ENCODE measurements at regions not wholly inside any gene's neighbourhood (a gene's known extent, or its start where the extent isn't known, plus 50 kb on each side); places are given as distances from the start of the nearest gene placed in this dataset.

- Histone ChIP-seq H3K27me3 (ENCODE audit: control insufficient read depth in 3 of 3, insufficient read depth in 3 of 3, low read length in 3 of 3) (peaks cover 0 to 1% (median 0%) of the 10 kb centered on the region in 3 donors), H3K4me1 (ENCODE audit: control insufficient read depth in 3 of 3, insufficient read depth in 2 of 3, low read depth in 1 of 3, low read length in 2 of 3) (no peaks in the 10 kb centered on the region), H3K4me3 (ENCODE audit: low read depth in 1 of 3, low read length in 3 of 3) (no peak overlapping the region), H3K9me3 (ENCODE audit: control insufficient read depth in 2 of 2, insufficient read depth in 1 of 2, low read depth in 1 of 2, low read length in 1 of 2) (no peaks in the 10 kb centered on the region), H3K27ac (ENCODE audit: low read depth in 1 of 3, low read length in 2 of 3) (no peak overlapping the region), H3K36me3 (ENCODE audit: control insufficient read depth in 3 of 3, insufficient read depth in 2 of 3, low read depth in 1 of 3, low read length in 3 of 3) (no peaks in the 10 kb centered on the region)
- 67 to 79% (median 78%) methylated on average over 3 of the region's 3 CpGs for WGBS, 3 donors
- FAIRE-seq (no peak), DNase-seq (no peak)
These were observed 156.9 kb upstream of the ZNF536 start for GRCh38 chr19:30215248-30215647.

- no peak overlapping the region for H3K27ac ChIP-seq (ENCODE audit: low read depth in 1 of 3, low read length in 2 of 3)
- no peaks in the 10 kb centered on the region for H3K36me3 ChIP-seq (ENCODE audit: control insufficient read depth in 3 of 3, insufficient read depth in 2 of 3, low read depth in 1 of 3, low read length in 3 of 3)
- no peaks in the 10 kb centered on the region for H3K9me3 ChIP-seq (ENCODE audit: control insufficient read depth in 2 of 2, insufficient read depth in 1 of 2, low read depth in 1 of 2, low read length in 1 of 2)
- no peak for DNase-seq
- FAIRE-seq: no peak
- 89 to 90% (median 89%) methylated on average over 4 of the region's 4 CpGs for whole genome bisulfite sequencing, 3 donors
- H3K4me1 ChIP-seq (ENCODE audit: control insufficient read depth in 3 of 3, insufficient read depth in 2 of 3, low read depth in 1 of 3, low read length in 2 of 3): no peaks in the 10 kb centered on the region
- H3K27me3 ChIP-seq (ENCODE audit: control insufficient read depth in 3 of 3, insufficient read depth in 3 of 3, low read length in 3 of 3): peaks cover 0 to 1% (median 0%) of the 10 kb centered on the region in 3 donors
- H3K4me3 ChIP-seq (ENCODE audit: low read depth in 1 of 3, low read length in 3 of 3): no peak overlapping the region
These were observed 155.7 kb upstream of the ZNF536 start for GRCh38 chr19:30216453-30216852.

- DNase-seq (no peak), FAIRE-seq (no peak)
- Histone ChIP-seq H3K4me3 (ENCODE audit: low read depth in 1 of 3, low read length in 3 of 3) (no peak overlapping the region), H3K27me3 (ENCODE audit: control insufficient read depth in 3 of 3, insufficient read depth in 3 of 3, low read length in 3 of 3) (peaks cover 2 to 9% (median 6%) of the 10 kb centered on the region in 3 donors), H3K36me3 (ENCODE audit: control insufficient read depth in 3 of 3, insufficient read depth in 2 of 3, low read depth in 1 of 3, low read length in 3 of 3) (no peaks in the 10 kb centered on the region), H3K27ac (ENCODE audit: low read depth in 1 of 3, low read length in 2 of 3) (no peak overlapping the region), H3K9me3 (ENCODE audit: control insufficient read depth in 2 of 2, insufficient read depth in 1 of 2, low read depth in 1 of 2, low read length in 1 of 2) (no peaks in the 10 kb centered on the region), H3K4me1 (ENCODE audit: control insufficient read depth in 3 of 3, insufficient read depth in 2 of 3, low read depth in 1 of 3, low read length in 2 of 3) (no peaks in the 10 kb centered on the region)
- WGBS, 3 donors: 74 to 85% (median 81%) methylated on average over 5 of the region's 5 CpGs
These were observed 154.7 kb upstream of the ZNF536 start for GRCh38 chr19:30217461-30217860.

DNA sequence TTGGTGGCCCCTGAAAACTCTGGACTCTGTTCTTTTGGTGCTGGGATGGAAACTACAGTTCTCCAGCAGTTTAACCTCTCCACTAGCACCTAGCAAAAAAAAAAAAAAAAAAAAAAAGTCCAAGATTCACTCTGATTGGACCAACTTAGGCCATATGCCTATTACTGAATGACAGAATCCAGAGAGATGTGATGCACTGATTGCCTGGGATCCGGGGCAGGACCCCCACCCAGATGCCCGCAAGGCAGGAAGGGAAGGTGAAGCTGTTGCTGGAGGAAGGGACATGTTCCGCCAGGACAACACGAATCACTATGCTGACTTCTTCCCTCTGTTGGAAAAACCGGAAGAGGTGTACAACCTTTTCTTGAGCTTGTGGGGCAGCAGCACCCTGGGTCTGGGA is 152.5 kb upstream of the ZNF536 start:
- FAIRE-seq (no peak), DNase-seq (no peak)
- no peak overlapping the region for H3K4me3 ChIP-seq (ENCODE audit: low read depth in 1 of 3, low read length in 3 of 3)
- peaks cover 7 to 23% (median 13%) of the 10 kb centered on the region in 3 donors for H3K27me3 ChIP-seq (ENCODE audit: control insufficient read depth in 3 of 3, insufficient read depth in 3 of 3, low read length in 3 of 3)
- 75 to 88% (median 80%) methylated on average over 5 of the region's 5 CpGs for WGBS, 3 donors
- H3K9me3 ChIP-seq (ENCODE audit: control insufficient read depth in 2 of 2, insufficient read depth in 1 of 2, low read depth in 1 of 2, low read length in 1 of 2): no peaks in the 10 kb centered on the region
- no peak overlapping the region for H3K27ac ChIP-seq (ENCODE audit: low read depth in 1 of 3, low read length in 2 of 3)
- no peaks in the 10 kb centered on the region for H3K36me3 ChIP-seq (ENCODE audit: control insufficient read depth in 3 of 3, insufficient read depth in 2 of 3, low read depth in 1 of 3, low read length in 3 of 3)
- no peaks in the 10 kb centered on the region for H3K4me1 ChIP-seq (ENCODE audit: control insufficient read depth in 3 of 3, insufficient read depth in 2 of 3, low read depth in 1 of 3, low read length in 2 of 3)

DNA sequence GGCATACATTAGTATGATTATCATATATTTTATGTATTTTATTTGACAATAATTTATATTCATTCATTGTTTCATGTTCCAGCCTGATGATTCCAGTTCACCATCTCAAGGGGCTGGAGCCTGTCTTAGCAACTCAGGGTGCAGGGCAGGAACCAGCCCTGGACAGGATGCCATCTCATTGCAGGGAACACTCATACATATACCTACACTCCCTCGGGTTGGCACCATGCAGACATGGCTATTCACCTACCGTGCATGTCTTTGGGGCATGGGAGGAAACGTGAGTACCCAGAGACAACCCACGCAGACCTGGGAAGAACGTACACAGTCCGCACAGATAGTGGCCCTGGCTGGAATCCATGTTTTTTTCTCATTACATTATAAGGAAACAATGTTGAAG is 151.0 kb upstream of the ZNF536 start:
- FAIRE-seq (no peak), DNase-seq (no peak)
- Histone ChIP-seq H3K27me3 (ENCODE audit: control insufficient read depth in 3 of 3, insufficient read depth in 3 of 3, low read length in 3 of 3) (peaks cover 10 to 31% (median 17%) of the 10 kb centered on the region in 3 donors), H3K4me3 (ENCODE audit: low read depth in 1 of 3, low read length in 3 of 3) (no peak overlapping the region), H3K27ac (ENCODE audit: low read depth in 1 of 3, low read length in 2 of 3) (no peak overlapping the region), H3K36me3 (ENCODE audit: control insufficient read depth in 3 of 3, insufficient read depth in 2 of 3, low read depth in 1 of 3, low read length in 3 of 3) (no peaks in the 10 kb centered on the region), H3K9me3 (ENCODE audit: control insufficient read depth in 2 of 2, insufficient read depth in 1 of 2, low read depth in 1 of 2, low read length in 1 of 2) (no peaks in the 10 kb centered on the region), H3K4me1 (ENCODE audit: control insufficient read depth in 3 of 3, insufficient read depth in 2 of 3, low read depth in 1 of 3, low read length in 2 of 3) (peaks cover 0 to 2% (median 0%) of the 10 kb centered on the region in 3 donors)
- WGBS, 3 donors: 48 to 85% (median 63%) methylated on average over 6 of the region's 6 CpGs

GRCh38 chr19:30222428-30222873 is 149.7 kb upstream of the ZNF536 start:
- peaks cover 12 to 43% (median 21%) of the 10 kb centered on the region in 3 donors for H3K27me3 ChIP-seq (ENCODE audit: control insufficient read depth in 3 of 3, insufficient read depth in 3 of 3, low read length in 3 of 3)
- H3K4me3 ChIP-seq (ENCODE audit: low read depth in 1 of 3, low read length in 3 of 3): peak overlapping the region in 1 of 3 donors; percentile 3
- H3K27ac ChIP-seq (ENCODE audit: low read depth in 1 of 3, low read length in 2 of 3): no peak overlapping the region
- H3K4me1 ChIP-seq (ENCODE audit: control insufficient read depth in 3 of 3, insufficient read depth in 2 of 3, low read depth in 1 of 3, low read length in 2 of 3): peaks cover 0 to 4% (median 0%) of the 10 kb centered on the region in 3 donors
- DNase-seq (peak in 1 of 2 donors; percentile 48), FAIRE-seq (no peak)
- WGBS, 3 donors: 4 to 8% (median 5%) methylated on average over 26 to 39 of the region's 39 CpGs
- H3K36me3 ChIP-seq (ENCODE audit: control insufficient read depth in 3 of 3, insufficient read depth in 2 of 3, low read depth in 1 of 3, low read length in 3 of 3): no peaks in the 10 kb centered on the region
- no peaks in the 10 kb centered on the region for H3K9me3 ChIP-seq (ENCODE audit: control insufficient read depth in 2 of 2, insufficient read depth in 1 of 2, low read depth in 1 of 2, low read length in 1 of 2)

DNA sequence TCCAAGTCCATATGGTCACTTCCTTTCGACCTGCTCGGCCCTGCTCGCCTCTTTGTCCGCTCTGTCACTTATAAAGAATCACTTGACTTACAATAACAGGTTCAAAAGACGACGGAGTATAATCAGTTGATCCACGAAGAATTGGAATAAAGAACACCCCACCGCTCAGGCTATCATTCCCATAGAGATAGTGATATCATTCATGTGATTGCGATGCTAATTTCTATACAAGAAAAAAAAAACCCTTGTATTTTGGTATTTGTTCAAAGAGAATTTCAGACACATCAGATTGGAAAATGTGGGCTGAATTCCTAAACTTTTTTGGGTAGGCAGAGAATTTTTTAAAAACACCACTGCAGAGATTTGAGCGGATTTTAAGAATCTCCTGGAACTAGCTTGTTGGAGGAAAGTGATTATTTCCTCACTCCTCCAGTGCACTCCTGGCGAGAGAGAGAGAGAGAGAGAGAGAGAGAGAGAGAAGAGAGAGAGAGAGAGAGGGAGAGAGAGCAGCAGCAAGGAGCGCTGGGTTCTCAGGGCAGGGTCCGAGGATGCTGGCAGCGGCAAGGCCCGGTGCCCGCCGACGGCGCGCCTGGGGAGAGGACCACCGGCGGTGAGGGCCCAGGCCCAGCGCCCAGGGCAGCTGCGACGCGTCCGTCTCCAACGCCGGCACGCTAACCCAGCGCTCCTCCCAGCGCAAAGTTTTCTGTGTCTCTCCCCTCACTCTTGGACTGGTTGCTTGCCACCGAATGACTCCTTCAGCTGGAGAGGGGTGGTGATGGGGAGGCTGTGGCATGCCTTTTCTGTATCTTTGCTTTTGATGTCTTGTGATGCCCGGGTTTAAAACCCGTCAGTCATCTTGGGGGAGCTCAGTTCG is 149.0 kb upstream of the ZNF536 start:
- Histone ChIP-seq H3K4me1 (ENCODE audit: control insufficient read depth in 3 of 3, insufficient read depth in 2 of 3, low read depth in 1 of 3, low read length in 2 of 3) (peaks cover 0 to 5% (median 4%) of the 10 kb centered on the region in 3 donors), H3K9me3 (ENCODE audit: control insufficient read depth in 2 of 2, insufficient read depth in 1 of 2, low read depth in 1 of 2, low read length in 1 of 2) (no peaks in the 10 kb centered on the region), H3K4me3 (ENCODE audit: low read depth in 1 of 3, low read length in 3 of 3) (no peak overlapping the region), H3K27ac (ENCODE audit: low read depth in 1 of 3, low read length in 2 of 3) (peak overlapping the region in 1 of 3 donors; percentile 27), H3K27me3 (ENCODE audit: control insufficient read depth in 3 of 3, insufficient read depth in 3 of 3, low read length in 3 of 3) (peaks cover 12 to 48% (median 28%) of the 10 kb centered on the region in 3 donors), H3K36me3 (ENCODE audit: control insufficient read depth in 3 of 3, insufficient read depth in 2 of 3, low read depth in 1 of 3, low read length in 3 of 3) (no peaks in the 10 kb centered on the region)
- DNase-seq (peak in 1 of 2 donors; percentile 37), FAIRE-seq (no peak)
- WGBS, 3 donors: 8 to 13% (median 11%) methylated on average over 35 to 36 of the region's 36 CpGs

- 12 to 21% (median 19%) methylated on average over 18 of the region's 18 CpGs for WGBS, 3 donors
- H3K9me3 ChIP-seq (ENCODE audit: control insufficient read depth in 2 of 2, insufficient read depth in 1 of 2, low read depth in 1 of 2, low read length in 1 of 2): no peaks in the 10 kb centered on the region
- H3K27ac ChIP-seq (ENCODE audit: low read depth in 1 of 3, low read length in 2 of 3): no peak overlapping the region
- H3K27me3 ChIP-seq (ENCODE audit: control insufficient read depth in 3 of 3, insufficient read depth in 3 of 3, low read length in 3 of 3): peaks cover 15 to 54% (median 28%) of the 10 kb centered on the region in 3 donors
- peaks cover 0 to 6% (median 4%) of the 10 kb centered on the region in 3 donors for H3K4me1 ChIP-seq (ENCODE audit: control insufficient read depth in 3 of 3, insufficient read depth in 2 of 3, low read depth in 1 of 3, low read length in 2 of 3)
- no peaks in the 10 kb centered on the region for H3K36me3 ChIP-seq (ENCODE audit: control insufficient read depth in 3 of 3, insufficient read depth in 2 of 3, low read depth in 1 of 3, low read length in 3 of 3)
- peak overlapping the region in 1 of 3 donors; percentile 36 for H3K4me3 ChIP-seq (ENCODE audit: low read depth in 1 of 3, low read length in 3 of 3)
- FAIRE-seq (no peak), DNase-seq (no peak)
These were observed 148.1 kb upstream of the ZNF536 start for GRCh38 chr19:30223866-30224688.

All from small intestine (tissue), 7 donors.